ENCODE measurements at regions not wholly inside any gene's neighbourhood (a gene's known extent, or its start where the extent isn't known, plus 50 kb on each side); places are given as distances from the start of the nearest gene placed in this dataset.
"Not testable (repeated sequence)": the region's sequence is repeated elsewhere in the genome, so short reads cannot be mapped to it uniquely, and the experiment has no call there.

- TF ChIP-seq MYBL2 (CRISPR knock-in tag; IDR thresholded peaks at IDR 0.05) (no peak), RORB (CRISPR knock-in tag; IDR thresholded peaks at IDR 0.05) (no peak), ETV6 (CRISPR knock-in tag; IDR thresholded peaks at IDR 0.05) (no peak), ZNF425 (CRISPR knock-in tag; conservative IDR thresholded peaks at IDR 0.05) (no peak), MXD4 (CRISPR knock-in tag; IDR thresholded peaks at IDR 0.05; ENCODE audit: borderline replicate concordance) (no peak), E2F5 (CRISPR knock-in tag; IDR thresholded peaks at IDR 0.05) (no peak), ELF4 (CRISPR knock-in tag; IDR thresholded peaks at IDR 0.05; ENCODE audit: low read depth) (no peak), KAT7 (CRISPR knock-in tag; IDR thresholded peaks at IDR 0.05; ENCODE audit: borderline replicate concordance) (no peak)
These were observed 137.0 kb upstream of the SULF2 start (continued) for GRCh38 chr20:47922269-47922668.

- H3K36me3 Mint-ChIP-seq = peaks cover 18% of the 10 kb centered on the region
- POLR2A ChIA-PET = interaction anchor here (0.6 kb wide), 1 partner anchor 9 kb away, joined by 3 read pairs; no protein-coding TSS in a partner anchor
- DNase-seq (ENCODE audit: low spot score); H3K4me3 Mint-ChIP-seq; H3K27me3 Mint-ChIP-seq (ENCODE audit: low read depth); H3K4me1 Mint-ChIP-seq; ATAC-seq; CTCF ChIA-PET; H3K27ac Mint-ChIP-seq: not testable (repeated sequence)
- peaks cover 30% of the 10 kb centered on the region for H3K9me3 Mint-ChIP-seq
These were observed 136.5 kb upstream of the SULF2 start for GRCh38 chr20:47921829-47922228.

- H3K27ac Mint-ChIP-seq = no peak overlapping the region
- ChIA-PET POLR2A (interaction anchor here (0.6 kb wide), 1 partner anchor 10 kb away, joined by 3 read pairs; no protein-coding TSS in a partner anchor), CTCF (no interaction called here)
- H3K4me3 Mint-ChIP-seq = no peak overlapping the region
- peaks cover 3% of the 10 kb centered on the region; the same call in 1 of the 2 replicates for H3K27me3 Mint-ChIP-seq (ENCODE audit: low read depth)
- ATAC-seq (no peak), DNase-seq (ENCODE audit: low spot score) (no peak)
- peaks cover 20% of the 10 kb centered on the region for H3K36me3 Mint-ChIP-seq
- no peaks in the 10 kb centered on the region for H3K4me1 Mint-ChIP-seq
- peaks cover 30% of the 10 kb centered on the region for H3K9me3 Mint-ChIP-seq
- no peak for TF ChIP-seq ZNF425 (CRISPR knock-in tag; conservative IDR thresholded peaks at IDR 0.05)
- TF ChIP-seq ZNF671 (CRISPR knock-in tag; IDR thresholded peaks at IDR 0.05) = no peak
- TF ChIP-seq ZNF512 (CRISPR knock-in tag; IDR thresholded peaks at IDR 0.05; ENCODE audit: borderline replicate concordance) = no peak
- no peak for TF ChIP-seq MAX (CRISPR knock-in tag; IDR thresholded peaks at IDR 0.05)
- TF ChIP-seq MLX (CRISPR knock-in tag; IDR thresholded peaks at IDR 0.05) = no peak
- no peak for TF ChIP-seq CREB1 (CRISPR knock-in tag; IDR thresholded peaks at IDR 0.05)
- TF ChIP-seq STAT6 (CRISPR knock-in tag; conservative IDR thresholded peaks at IDR 0.05; ENCODE audit: low read depth) = no peak
- TF ChIP-seq TCF7 (CRISPR knock-in tag; IDR thresholded peaks at IDR 0.05; ENCODE audit: low read depth) = no peak
- no peak for TF ChIP-seq ATF1 (CRISPR knock-in tag; IDR thresholded peaks at IDR 0.05)
- no peak for TF ChIP-seq CREM (CRISPR knock-in tag; IDR thresholded peaks at IDR 0.05)
These were observed 136.1 kb upstream of the SULF2 start for GRCh38 chr20:47921408-47921807.
